Ecto neural progenitor cell (in vitro differentiated cells): ENCODE measurements at regions not wholly inside any gene's neighbourhood (a gene's known extent, or its start where the extent isn't known, plus 50 kb on each side); places are given as distances from the start of the nearest gene placed in this dataset.

Source experiments
- DNase-seq: peaks from one replicate; pipeline ENCODE4 v3.0.0-alpha.2; 2018; ENCODE audit warnings: low spot score

DNA sequence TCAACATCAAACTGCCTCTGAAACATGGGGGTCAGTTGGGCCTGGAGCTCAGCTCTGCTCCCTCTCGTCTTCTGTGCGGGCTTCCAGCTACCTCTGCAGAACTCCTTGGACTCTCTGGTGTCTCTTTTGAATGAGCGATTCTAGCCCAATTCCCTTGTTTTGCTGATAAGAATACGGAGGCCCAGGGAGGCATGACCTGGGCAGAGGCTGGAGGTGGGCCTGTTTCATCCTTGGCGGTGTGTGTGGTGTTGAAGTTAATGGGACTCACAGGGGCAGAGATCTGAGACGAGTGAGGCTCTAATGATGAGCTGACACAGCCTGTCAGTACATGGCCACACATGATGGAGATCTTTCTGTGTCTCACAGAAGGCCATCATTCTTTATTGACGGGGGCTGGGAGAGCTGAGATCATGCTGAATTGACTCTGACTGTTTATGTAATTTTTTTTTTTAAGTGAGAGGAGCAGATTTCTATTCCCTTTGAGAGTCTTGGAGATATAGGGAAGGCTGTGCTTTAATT is 134.5 kb downstream of the URB2 start:
- no peak for DNase-seq

DNA sequence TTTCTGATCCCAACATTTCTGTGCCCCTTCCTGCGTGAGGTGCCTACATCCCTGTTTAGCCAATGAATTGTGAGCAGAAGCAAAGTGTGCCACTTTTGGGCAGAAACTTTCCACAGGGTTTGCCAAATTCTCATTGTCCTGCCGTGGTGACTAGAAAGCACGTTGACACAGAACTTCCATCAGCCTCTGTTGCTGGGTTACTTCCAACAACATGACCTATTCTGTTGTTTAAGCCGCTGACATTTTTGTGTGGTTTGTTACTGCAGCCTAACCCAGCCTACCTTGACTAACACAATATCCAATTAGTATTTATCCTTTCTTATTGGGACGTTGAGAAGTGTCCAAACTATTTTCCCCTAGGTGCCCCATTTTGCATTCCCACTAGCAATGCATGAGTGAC is 136.8 kb downstream of the URB2 start:
- no peak for DNase-seq

DNA sequence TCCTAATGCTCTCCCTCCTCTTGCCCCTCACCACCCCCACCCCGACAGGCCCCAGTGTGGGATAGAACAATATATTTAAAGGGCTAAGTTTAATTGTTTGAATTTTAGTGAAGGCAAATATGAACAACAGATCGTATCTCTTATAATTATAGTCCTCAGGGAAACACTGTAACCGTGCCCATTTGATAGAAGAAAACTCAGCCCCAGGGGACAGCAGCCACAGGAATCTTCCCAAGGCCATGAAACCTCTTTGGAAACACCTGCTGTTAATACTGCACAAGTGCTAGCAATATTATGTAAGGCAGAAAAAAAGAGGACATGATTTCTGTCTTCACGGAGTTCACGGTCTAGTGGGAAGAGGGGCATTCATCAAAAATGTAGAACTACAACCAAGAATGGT is 142.2 kb downstream of the URB2 start:
- DNase-seq, result no peak

DNA sequence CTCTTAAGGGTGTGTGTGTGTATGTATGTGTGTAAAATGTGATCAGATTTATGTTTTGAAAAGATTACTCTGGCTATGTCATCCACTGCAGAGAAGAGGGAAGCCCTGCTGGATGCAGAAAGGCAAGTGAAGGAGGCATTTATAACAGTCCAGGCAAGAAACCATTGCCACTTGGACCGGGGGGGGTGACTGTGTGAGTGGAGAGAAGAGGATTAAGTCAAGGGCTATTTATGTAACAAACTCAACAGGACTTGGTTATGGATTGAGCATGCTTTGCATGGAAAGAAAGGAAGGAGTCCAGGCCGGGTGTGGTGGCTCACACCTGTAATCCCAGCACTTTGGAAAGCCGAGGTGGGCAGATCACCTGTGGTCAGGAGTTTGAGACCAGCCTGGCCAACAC is 143.0 kb downstream of the URB2 start:
- no peak for DNase-seq

DNA sequence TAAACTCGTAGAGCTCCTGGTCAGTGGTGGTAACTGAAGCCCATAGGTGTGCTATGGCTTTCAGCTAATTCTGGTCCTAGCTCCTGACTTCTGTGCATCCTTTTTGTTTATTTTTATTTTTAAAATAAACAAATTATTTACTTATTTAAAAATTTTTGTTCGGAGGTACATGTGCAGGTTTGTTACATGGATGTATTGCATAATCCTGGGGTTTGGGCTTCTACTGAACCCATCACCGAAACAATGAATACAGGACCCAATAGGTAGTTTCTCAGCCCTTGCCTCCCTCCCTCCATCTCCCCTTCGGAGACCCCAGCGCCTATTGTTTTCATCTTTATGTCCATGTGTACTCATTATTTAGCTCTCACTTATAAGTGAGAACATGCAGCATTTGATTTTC is 143.8 kb downstream of the URB2 start:
- DNase-seq, result no peak

DNA sequence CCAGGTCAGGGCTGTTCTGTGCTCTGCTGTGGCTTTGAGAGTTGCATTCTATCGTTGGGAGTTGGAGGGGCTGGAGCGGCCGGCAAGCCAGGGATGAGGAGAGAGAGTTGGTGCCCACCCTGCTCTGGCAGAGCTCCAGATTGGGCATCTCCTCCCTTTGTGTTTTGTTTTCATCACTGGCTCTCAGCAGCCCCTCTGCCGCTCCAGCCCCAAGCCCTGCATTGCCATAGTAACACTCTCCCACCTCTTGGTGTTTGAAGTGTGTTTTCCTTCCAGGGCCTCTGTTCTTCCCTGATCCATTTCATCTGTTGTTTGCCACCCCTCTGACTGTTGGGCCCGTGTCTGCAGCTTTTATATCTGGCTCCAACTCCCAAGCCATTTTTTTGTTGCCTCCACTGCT is 152.7 kb downstream of the URB2 start:
- no peak for DNase-seq

DNA sequence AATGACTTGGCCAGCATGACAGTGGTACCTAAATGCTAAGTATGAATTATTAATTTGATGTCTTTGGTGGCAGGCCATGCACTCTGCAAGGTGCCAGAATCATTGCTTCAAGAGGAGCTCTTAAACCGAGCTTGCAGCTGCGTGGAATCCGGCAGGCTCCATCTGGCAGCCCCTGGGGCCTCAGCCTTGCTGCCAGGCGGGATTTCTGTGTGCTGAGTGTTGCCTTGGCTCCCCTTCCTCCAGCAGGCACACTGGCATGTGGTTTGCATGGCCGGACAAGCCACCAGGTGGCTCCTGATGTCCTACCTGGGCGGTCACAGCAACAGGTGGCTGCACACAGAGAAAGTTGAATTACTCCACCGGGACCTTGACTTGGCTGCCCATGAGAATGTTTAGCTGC is 155.4 kb downstream of the URB2 start:
- DNase-seq, result no peak

DNA sequence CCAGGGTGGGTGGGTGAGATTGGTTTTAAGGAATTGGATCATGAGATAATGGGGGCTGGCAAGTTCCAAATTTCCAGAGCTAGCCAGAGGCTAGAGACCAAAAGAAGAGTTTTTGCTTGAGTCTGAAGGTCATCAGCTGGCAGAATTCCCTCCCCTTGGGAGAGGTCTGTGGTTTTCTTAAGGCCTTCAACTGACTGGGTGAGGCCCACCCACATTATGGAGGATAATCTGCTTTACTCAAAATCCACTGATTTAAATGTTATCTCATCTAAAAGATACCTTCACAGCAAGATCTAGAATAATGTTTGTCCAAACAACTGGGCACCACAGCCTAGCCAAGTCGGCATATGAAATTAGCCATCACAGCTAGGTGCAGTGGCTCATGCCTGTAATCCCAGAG is 156.4 kb downstream of the URB2 start:
- no peak for DNase-seq

DNA sequence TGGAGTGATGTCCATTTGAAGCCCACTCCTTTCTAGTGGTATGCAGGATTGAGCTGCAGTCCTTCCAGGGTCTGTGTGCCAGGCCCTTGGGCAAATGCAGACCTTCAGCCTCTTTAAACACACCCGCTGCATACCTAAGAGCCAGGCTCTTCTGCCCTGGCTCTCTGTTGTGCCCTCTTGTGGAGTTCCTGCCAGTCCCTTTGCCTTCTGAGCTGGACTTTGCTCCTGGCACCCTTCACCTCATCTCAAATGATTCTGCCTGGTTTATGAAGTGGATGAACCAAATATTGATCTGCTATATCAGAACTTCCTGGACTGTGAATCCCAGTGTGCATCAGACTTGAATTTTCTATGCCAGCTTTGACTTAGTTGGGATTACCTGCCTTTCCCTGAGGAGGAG is 158.8 kb downstream of the URB2 start:
- no peak for DNase-seq

DNA sequence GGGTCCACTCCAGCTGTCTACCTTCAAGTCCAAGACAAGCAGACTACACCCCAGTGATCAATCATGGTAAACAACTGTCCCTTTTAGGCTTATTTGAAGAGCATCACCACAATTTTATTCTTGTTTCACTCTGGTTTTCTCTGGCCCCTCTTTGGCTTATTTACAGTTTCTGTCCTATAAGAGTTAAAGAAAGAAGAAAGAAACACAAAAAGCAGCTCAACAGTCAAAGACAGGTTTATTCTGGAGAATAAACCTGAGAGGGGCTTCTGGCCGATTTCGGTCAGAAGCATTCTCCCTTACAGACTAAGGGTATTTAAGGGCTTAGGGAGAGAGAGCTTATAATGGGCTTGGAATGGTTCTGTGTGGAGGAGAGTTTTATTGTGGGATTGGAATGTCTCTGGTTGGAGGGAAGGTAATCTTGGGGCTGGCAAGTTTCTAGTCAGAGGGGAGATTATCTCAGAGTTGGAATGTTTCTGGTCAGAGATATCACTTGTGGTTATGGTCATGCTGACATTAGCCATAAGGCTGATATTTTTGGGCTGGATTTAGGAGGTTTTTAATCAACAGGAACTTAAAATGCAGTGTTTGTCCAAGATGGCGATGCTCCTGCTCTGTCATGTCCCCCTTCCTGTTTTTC is 161.0 kb downstream of the URB2 start:
- no peak for DNase-seq

DNA sequence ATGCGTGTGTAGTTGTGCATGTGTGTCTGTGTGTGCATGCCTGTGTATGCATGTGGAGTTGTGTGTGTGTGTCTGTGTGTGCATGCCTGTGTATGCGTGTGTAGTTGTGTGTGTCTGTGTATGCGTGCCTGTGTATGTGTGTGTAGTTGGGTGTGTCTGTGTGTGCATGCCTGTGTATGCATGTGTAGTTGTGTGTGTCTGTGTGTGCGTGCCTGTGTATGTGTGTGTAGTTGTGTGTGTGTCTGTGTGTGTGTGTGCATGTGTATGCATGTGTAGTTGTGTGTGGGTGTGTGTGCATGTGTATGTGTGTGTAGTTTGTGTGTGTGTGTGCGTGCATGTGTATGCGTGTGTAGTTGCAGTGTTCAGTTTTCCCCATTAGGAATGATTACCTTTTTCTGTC is 162.0 kb downstream of the URB2 start:
- DNase-seq, result no peak

DNA sequence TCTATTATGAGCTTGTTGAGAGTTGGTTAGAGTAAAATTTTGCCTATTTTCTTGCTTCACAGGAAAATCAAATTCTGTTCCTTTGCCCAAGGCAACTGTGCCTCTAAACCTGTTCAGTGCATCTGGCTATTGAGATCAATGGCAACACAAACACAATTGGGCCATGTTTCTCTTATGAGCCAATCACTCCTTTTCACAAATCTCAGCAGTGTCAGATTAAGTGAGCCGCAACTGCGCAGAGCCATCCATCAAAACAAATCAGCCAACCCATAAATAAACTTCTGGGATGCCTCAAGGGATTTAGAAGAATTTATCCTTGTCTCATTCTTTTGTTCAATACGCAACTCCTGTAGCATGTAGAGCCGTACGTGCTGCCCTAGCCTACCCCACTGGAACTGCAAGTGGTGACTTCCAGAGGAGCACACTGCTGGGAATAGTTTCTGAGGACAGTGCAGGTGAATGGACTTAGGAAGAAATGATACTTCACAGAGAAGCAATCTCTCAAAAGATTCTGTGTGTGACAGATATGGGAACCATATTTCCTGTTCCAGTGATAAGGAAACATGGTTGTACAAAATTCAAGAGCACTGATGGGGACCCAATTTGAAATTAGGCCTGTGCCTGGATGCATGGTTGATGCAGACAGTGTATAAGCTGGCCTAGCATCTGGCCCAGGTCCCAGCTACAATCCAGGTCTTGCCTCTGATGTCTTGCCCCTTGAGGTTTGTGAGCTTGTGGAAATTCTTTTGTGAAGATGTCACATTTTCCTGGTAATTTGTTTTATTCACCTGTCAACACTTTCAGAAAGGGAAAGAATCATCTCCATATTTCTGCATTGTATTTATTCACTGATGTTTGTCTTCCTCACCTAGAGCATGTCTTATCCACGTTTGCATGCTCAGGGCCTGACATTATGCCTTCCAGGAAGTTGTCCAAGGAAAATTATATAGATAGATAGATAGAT is 166.2 kb downstream of the URB2 start:
- DNase-seq, result no peak

DNA sequence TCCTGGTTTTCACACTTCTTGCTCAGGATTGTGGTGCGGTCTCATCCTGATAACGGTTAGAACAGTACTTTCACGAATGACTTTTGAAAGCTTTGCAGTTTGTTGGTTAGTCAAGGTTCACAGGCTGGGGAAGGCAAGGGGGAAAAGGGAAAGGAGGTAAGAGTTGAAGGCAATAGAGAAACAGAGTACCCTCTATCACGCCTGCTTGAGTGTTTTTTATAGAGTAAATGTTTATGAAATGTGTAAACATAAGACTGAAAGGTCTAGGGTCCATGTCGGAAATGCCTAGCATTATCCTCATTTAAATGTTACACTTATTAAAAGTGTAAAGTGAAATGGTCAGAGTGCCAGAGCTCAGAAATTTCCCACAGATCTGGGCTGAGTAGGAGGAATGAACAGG is 167.4 kb downstream of the URB2 start:
- no peak for DNase-seq

DNA sequence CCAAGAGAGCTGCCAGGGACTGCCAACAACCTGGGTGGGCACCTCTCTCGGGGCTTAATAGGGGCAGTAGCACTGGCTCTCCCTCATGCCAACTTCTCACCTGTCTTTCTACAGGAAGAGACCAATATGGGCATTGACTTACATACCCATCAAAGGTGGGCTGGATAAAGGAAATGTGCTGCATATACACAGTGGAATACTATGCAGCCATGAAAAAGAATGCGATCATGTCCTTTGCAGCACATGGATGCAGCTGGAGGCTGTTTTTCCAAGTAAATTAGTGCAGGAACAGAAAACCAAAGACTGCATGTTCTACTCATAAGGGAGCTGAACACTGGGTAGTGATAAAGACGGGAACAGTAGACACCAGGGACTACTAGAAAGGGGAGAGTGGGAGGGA is 172.5 kb downstream of the URB2 start:
- DNase-seq, result no peak

DNA sequence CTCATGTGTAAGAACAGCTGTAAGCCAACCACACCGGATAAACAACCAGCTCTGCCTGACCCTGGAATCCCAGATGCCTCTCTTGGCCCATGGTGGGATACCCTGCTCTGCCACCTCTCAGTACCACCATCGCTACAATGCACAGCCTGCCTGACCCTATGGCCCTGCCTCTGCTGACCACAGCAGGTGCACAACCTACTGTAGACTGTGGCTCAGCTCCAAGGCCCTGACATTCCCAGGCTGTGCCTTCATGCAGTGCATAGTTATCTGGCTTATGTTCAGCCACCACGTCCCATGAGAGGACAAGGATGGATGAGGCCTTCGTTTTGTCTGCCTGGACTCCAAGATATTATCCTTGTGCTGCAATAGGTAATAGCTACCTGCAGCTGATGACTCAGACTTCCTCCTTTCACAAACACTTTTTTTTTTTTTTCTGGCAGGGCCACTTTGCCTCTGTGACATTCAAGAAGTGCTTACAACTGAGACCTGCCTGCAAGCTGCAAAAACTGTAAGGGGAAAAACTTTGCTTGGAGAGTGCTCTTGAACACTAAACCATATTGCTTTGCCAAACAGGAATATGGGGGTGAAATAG is 177.7 kb downstream of the URB2 start:
- DNase-seq, result no peak

DNA sequence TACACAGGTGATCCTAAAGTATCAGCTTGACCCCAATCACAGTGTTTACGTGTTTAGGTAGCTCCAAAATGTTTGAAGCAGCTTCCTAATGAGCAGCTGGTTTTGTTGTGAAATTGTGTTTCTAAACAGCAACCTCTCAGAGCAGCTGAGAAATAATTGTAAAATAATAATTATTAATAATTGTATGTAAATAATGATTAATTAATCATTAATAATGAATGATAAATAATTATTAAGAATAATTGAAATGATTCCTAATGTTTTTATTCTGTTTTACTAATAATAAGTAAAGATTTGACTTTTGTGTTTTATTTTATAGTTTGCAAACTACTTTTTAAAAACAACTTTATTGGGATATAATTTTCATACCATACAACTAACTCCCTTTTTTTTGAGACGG is 182.2 kb downstream of the URB2 start:
- DNase-seq, result no peak

DNA sequence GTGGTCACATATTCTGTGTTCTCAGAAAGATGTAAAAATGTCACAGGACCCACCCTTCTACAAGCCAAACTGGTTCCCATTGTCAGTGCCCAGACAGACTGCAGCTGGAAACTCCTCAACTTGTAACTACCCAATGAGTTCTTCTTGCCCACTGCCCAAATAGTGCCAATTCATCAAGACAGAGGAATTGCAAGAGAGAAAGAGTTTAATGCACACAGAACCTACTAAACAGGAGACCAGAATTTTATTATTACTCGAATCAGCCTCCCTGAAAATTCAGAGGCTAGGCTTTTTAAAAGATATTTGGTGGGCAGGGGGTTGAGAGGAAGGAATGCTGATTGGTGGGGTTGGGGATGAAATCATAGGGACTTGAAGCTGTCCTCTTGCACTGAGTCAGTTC is 184.1 kb downstream of the URB2 start:
- DNase-seq, result no peak

DNA sequence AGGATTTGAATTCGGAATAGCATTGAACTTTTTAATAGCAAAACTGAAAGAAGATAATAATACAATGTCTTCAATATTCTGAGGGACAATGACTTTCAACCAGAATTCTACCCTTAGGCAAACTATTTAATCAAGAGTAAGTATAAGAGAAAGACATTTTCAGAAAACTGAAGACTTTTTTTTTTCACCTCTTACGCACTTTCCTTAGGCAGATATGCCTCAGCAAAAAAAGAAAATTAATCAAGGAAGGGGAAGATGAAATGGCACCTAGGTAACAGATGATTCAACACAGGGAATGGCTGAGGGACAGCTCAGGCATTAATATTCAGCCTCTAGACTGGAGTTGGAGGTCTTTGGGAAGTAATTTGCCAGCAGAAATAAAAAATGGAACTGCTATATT is 184.9 kb downstream of the URB2 start:
- no peak for DNase-seq

DNA sequence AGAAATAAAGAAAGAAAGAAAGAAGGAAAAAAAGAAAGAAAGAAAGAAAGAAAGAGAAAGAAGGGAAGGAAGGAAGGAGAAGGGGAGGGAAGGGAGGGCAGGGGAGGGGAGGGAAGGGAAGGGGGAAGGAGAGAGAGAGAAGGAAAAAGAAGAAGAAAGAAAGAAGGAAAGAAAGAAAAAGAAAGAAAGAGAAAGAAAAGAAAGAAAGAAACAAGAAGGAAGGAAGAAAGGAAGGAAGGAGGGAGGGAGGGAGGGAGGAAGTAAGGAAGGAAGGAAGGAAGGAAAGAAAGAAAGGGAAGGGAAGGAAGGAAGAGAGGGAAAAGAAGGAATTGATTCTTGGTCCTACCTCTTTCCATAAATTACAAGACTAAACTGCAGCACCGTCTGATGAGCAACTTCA is 186.1 kb downstream of the URB2 start:
- DNase-seq, result no peak

DNA sequence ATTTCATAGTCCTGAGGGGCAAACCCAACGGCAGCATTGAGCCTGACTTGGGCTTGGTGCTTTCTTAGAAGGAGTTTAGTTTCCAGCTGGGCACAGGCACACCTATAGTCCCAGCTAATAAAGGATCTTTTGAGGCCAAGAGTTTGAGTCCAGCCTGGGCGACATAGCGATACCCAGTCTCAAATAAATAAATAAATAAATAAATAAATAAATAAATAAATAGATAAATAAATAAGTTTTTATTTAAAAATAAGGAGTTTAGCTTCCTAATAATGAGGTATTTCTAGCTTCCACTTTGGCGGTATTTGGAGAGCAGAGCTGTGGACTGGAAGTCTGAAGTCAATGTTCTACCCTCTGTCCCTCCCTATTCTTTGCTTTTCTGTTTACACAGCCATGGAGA is 186.6 kb downstream of the URB2 start:
- DNase-seq, result no peak

DNA sequence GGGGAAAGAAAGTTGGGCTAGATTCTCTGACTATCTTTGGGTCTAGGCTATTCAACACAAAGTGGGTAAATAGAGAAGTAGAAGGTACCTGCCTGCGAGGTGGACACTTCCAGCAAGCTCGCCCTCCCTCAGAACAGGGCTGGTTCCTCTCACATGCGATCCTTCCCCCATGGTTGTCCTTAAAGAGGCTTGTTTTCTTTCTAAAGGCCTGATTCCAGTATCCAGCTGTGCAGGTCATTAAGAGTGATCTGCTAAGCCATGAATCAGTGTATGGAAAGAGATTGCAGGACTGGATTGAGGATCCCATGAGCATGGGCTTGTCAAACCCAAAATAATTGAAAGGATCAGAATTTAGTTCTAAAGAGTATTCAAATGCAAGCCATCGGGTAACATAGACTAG is 189.0 kb downstream of the URB2 start:
- no peak for DNase-seq

DNA sequence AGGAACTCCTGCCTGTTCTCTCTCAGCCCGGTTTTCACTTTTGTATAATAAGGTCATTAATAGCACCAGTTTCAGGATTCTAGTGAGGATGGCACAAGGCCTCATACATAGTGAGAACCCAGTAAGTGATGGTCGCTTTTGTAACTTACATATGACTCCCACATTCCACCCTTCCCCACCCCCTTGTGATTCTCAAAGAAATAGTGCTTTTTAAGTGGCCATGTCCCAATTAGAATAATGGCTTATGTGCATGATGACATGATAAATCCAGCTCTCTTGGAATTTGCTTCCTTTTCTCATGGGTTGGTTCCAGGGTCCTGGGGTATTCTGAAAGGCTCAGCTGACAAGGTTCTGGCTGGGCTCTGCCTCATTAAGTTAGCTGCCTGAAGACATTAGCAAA is 189.9 kb downstream of the URB2 start:
- DNase-seq, result no peak

DNA sequence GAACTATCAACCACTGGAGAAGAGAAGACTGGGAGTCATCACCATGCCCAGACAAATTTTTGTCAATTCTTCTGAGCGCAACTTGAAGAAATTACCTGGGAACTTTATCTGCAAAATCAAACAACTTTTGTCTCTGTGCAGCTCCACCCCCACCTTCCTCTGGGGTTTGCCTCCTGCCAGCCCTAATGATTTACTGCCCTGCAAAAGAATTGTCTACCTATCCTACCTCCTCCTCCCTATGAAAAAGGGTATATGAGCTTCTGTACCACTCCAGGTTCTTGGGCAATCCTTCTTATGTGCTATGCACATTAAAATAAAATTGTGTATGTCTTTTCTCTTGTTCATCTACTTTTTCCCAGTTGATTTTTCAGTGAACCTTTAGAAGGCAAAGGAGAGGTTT is 191.9 kb downstream of the URB2 start:
- no peak for DNase-seq
